ENCODE measurements at regions not wholly inside any gene's neighbourhood (a gene's known extent, or its start where the extent isn't known, plus 50 kb on each side); places are given as distances from the start of the nearest gene placed in this dataset.

GRCh38 chr18:76757925-76758324, 64.4 kb upstream of the ZNF236 start:
- H3K27ac ChIP-seq (ENCODE audit: low read depth, low read length, poor library complexity, severe bottlenecking) = no peak overlapping the region
- ChIA-PET POLR2A (interaction anchor here (0.6 kb wide), 1 partner anchor 1334 kb away, joined by 3 read pairs; no protein-coding TSS in a partner anchor), CTCF (ENCODE audit: unreplicated experiment) (no interaction called here)
- intact Hi-C loops (cut with micrococcal nuclease; ENCODE audit: unreplicated experiment) = no loop called here
- BruUV-seq (replicated peaks) = no TSS peak
- no peaks in the 10 kb centered on the region for H3K9me3 ChIP-seq (ENCODE audit: low read length)
- no peaks in the 10 kb centered on the region for H3K4me1 ChIP-seq (ENCODE audit: insufficient read depth, low read length, poor library complexity, severe bottlenecking)
- H3K79me2 ChIP-seq (ENCODE audit: insufficient read depth, low read depth, low read length) = no peaks in the 10 kb centered on the region
- H4K20me1 ChIP-seq (ENCODE audit: insufficient read depth, low read length) = no peaks in the 10 kb centered on the region
- TF ChIP-seq CTCF (conservative IDR thresholded peaks at IDR 0.05; ENCODE audit: low read length) (no peak), EZH2phosphoT487 (IDR thresholded peaks at IDR 0.05; ENCODE audit: borderline replicate concordance, low read depth, low read length) (no peak)
- no peaks in the 10 kb centered on the region for H3K9me2 ChIP-seq (ENCODE audit: insufficient read depth, low read length)
- no peak overlapping the region for H3K4me3 ChIP-seq (ENCODE audit: low read depth, low read length, poor library complexity, severe bottlenecking)
- no peak for DNase-seq (ENCODE audit: low spot score)
- H2AFZ ChIP-seq (ENCODE audit: low read length) = no peak overlapping the region
- no peak overlapping the region for H3K4me2 ChIP-seq (ENCODE audit: low read length)
- no peaks in the 10 kb centered on the region for H3K36me3 ChIP-seq (ENCODE audit: insufficient read depth, low read length)

- H3K9me3 ChIP-seq (ENCODE audit: low read length) = no peaks in the 10 kb centered on the region
- no peak overlapping the region for H3K4me3 ChIP-seq (ENCODE audit: low read depth, low read length, poor library complexity, severe bottlenecking)
- no peaks in the 10 kb centered on the region for H3K9me2 ChIP-seq (ENCODE audit: insufficient read depth, low read length)
- TF ChIP-seq CTCF (conservative IDR thresholded peaks at IDR 0.05; ENCODE audit: low read length) (no peak), EZH2phosphoT487 (IDR thresholded peaks at IDR 0.05; ENCODE audit: borderline replicate concordance, low read depth, low read length) (no peak)
- CTCF ChIA-PET (ENCODE audit: unreplicated experiment) = no interaction called here
- H3K4me1 ChIP-seq (ENCODE audit: insufficient read depth, low read length, poor library complexity, severe bottlenecking) = no peaks in the 10 kb centered on the region
- BruUV-seq (replicated peaks) = no TSS peak
- no peak overlapping the region for H2AFZ ChIP-seq (ENCODE audit: low read length)
- no peaks in the 10 kb centered on the region for H3K36me3 ChIP-seq (ENCODE audit: insufficient read depth, low read length)
- H3K4me2 ChIP-seq (ENCODE audit: low read length) = no peak overlapping the region
- H3K27ac ChIP-seq (ENCODE audit: low read depth, low read length, poor library complexity, severe bottlenecking) = no peak overlapping the region
- no peaks in the 10 kb centered on the region for H4K20me1 ChIP-seq (ENCODE audit: insufficient read depth, low read length)
- intact Hi-C loops (cut with micrococcal nuclease; ENCODE audit: unreplicated experiment) = no loop called here
- POLR2A ChIA-PET = interaction anchor here (0.6 kb wide), 2 partner anchors 514 to 1334 kb away, joined by 3 read pairs; no protein-coding TSS in a partner anchor
- H3K79me2 ChIP-seq (ENCODE audit: insufficient read depth, low read depth, low read length) = no peaks in the 10 kb centered on the region
- DNase-seq (ENCODE audit: low spot score) = no peak
These were observed 65.0 kb upstream of the ZNF236 start for GRCh38 chr18:76757335-76757734.

GRCh38 chr18:76756531-76757253, 65.7 kb upstream of the ZNF236 start:
- H3K36me3 ChIP-seq (ENCODE audit: insufficient read depth, low read length) = no peaks in the 10 kb centered on the region
- no peaks in the 10 kb centered on the region for H3K79me2 ChIP-seq (ENCODE audit: insufficient read depth, low read depth, low read length)
- no peaks in the 10 kb centered on the region for H3K9me3 ChIP-seq (ENCODE audit: low read length)
- no peak overlapping the region for H2AFZ ChIP-seq (ENCODE audit: low read length)
- no peak overlapping the region for H3K4me2 ChIP-seq (ENCODE audit: low read length)
- intact Hi-C loops (cut with micrococcal nuclease; ENCODE audit: unreplicated experiment) = no loop called here
- POLR2A ChIA-PET = interaction anchor here (0.6 kb wide), 1 partner anchor 513 kb away, joined by 3 read pairs; no protein-coding TSS in a partner anchor
- no peaks in the 10 kb centered on the region for H3K4me1 ChIP-seq (ENCODE audit: insufficient read depth, low read length, poor library complexity, severe bottlenecking)
- TF ChIP-seq CTCF (conservative IDR thresholded peaks at IDR 0.05; ENCODE audit: low read length) (no peak), EZH2phosphoT487 (IDR thresholded peaks at IDR 0.05; ENCODE audit: borderline replicate concordance, low read depth, low read length) (no peak)
- no peak for DNase-seq (ENCODE audit: low spot score)
- no peaks in the 10 kb centered on the region for H4K20me1 ChIP-seq (ENCODE audit: insufficient read depth, low read length)
- H3K27ac ChIP-seq (ENCODE audit: low read depth, low read length, poor library complexity, severe bottlenecking) = no peak overlapping the region
- BruUV-seq (replicated peaks) = no TSS peak
- CTCF ChIA-PET (ENCODE audit: unreplicated experiment) = no interaction called here
- no peak overlapping the region for H3K4me3 ChIP-seq (ENCODE audit: low read depth, low read length, poor library complexity, severe bottlenecking)
- H3K9me2 ChIP-seq (ENCODE audit: insufficient read depth, low read length) = no peaks in the 10 kb centered on the region

Measured in OCI-LY7 (cell line).